ENCODE measurements at regions not wholly inside any gene's neighbourhood (a gene's known extent, or its start where the extent isn't known, plus 50 kb on each side); places are given as distances from the start of the nearest gene placed in this dataset.

GRCh38 chr6:110551088-110551487 lies 74.7 kb upstream of the SLC22A16 start:
- TF ChIP-seq POLR2AphosphoS5 (IDR thresholded peaks at IDR 0.05; ENCODE audit: low read depth, low read length), result no peak
- no peak for TF ChIP-seq POLR2A (IDR thresholded peaks at IDR 0.05; ENCODE audit: low read depth, low read length)
- TF ChIP-seq TAF1 (IDR thresholded peaks at IDR 0.05; ENCODE audit: low read depth, low read length), result no peak

All from GM12891 (cell line).